RWPE2 (cell line): ENCODE measurements at regions not wholly inside any gene's neighbourhood (a gene's known extent, or its start where the extent isn't known, plus 50 kb on each side); places are given as distances from the start of the nearest gene placed in this dataset.

Experiments
- ATAC-seq: fragments of 200-7000 bp; cut with Tn5 transposase; 3 replicates; pipeline ENCODE4 v1.9.1; 2021; ENCODE audit warnings: low read depth
- DNase-seq: peaks from one replicate; pipeline ENCODE4 v3.0.0-alpha.2; 2020; ENCODE audit warnings: low spot score
- H3K27ac ChIP-seq: fragments of 450-650 bp; 2 replicates; pipeline ENCODE4 v1.5.1; 2017; ENCODE audit warnings: mild to moderate bottlenecking; ENCODE audit not compliant: poor library complexity, severe bottlenecking
- H3K27me3 ChIP-seq: fragments of 250-450 bp; sonication (Bioruptor Pico); 2 replicates; pipeline ENCODE4 v1.5.1; 2021; ENCODE audit warnings: mild to moderate bottlenecking, moderate library complexity; ENCODE audit not compliant: insufficient read depth, poor library complexity, severe bottlenecking
- H3K36me3 ChIP-seq: fragments of 250-450 bp; sonication (Bioruptor Pico); 2 replicates; pipeline ENCODE4 v1.5.1; 2020; ENCODE audit warnings: low read depth, mild to moderate bottlenecking, moderate library complexity
- H3K4me1 ChIP-seq: fragments of 250-450 bp; sonication (Bioruptor Pico); 2 replicates; pipeline ENCODE4 v1.5.1; 2021; ENCODE audit warnings: mild to moderate bottlenecking, moderate library complexity; ENCODE audit not compliant: insufficient read depth, poor library complexity, severe bottlenecking
- H3K4me3 ChIP-seq: fragments of 250-450 bp; sonication (Bioruptor Pico); 2 replicates; pipeline ENCODE4 v1.5.1; 2021; ENCODE audit warnings: mild to moderate bottlenecking, moderate library complexity; ENCODE audit not compliant: severe bottlenecking
- H3K9me3 ChIP-seq: fragments of 250-450 bp; sonication (Bioruptor Pico); 2 replicates; pipeline ENCODE4 v1.5.1; 2021; ENCODE audit warnings: mild to moderate bottlenecking, moderate library complexity; ENCODE audit not compliant: severe bottlenecking
- TF ChIP-seq, protein P1 (sequence below): fragments of 450-650 bp; IDR thresholded peaks from one replicate; pipeline ENCODE4 v1.5.1; 2017; ENCODE audit warnings: mild to moderate bottlenecking, moderate library complexity; ENCODE audit not compliant: poor library complexity, severe bottlenecking

DNA sequence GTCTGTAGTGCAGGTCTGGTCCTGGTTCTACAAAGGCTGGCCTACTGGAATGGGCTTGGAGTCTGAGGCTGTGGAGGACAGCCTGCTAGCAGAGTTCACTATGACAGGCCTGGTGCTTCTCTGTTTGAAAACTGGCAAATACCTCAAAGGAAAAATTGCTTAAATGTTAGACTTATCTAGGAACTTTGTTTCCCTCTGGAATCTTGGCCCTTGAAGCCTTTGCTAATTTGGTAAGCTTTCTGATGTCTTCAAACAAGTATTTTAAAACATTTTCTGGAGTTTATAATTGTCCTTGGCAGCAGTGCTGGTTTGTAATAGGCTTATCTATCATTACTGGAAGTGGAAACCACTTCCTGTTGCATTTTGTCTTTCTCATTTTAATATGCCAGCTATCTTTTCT lies 139.7 kb downstream of the TMEM26 start:
- H3K27ac ChIP-seq: no peak overlapping the region

DNA sequence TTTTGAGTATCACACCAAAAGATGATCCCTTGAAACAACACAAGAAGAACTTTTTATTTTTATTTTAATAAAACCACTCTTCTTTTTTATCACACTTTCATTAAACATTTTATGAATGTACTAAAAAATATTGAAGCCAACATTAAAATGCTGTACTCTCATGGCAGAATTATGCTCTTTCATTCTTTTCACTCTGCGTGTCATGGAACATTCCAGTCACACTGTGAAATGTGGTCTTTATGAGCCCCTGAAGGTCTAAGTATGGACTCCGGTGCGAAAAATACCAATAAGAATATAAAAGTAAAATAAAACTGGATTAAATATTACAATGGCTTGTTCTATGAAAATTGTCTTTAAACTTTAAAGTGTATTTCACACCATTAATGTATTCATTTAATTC lies 148.4 kb downstream of the TMEM26 start:
- no peak overlapping the region for H3K27ac ChIP-seq
- no peaks in the 10 kb centered on the region for H3K27me3 ChIP-seq
- no peak overlapping the region for H3K4me3 ChIP-seq
- TF ChIP-seq, protein P1, sequence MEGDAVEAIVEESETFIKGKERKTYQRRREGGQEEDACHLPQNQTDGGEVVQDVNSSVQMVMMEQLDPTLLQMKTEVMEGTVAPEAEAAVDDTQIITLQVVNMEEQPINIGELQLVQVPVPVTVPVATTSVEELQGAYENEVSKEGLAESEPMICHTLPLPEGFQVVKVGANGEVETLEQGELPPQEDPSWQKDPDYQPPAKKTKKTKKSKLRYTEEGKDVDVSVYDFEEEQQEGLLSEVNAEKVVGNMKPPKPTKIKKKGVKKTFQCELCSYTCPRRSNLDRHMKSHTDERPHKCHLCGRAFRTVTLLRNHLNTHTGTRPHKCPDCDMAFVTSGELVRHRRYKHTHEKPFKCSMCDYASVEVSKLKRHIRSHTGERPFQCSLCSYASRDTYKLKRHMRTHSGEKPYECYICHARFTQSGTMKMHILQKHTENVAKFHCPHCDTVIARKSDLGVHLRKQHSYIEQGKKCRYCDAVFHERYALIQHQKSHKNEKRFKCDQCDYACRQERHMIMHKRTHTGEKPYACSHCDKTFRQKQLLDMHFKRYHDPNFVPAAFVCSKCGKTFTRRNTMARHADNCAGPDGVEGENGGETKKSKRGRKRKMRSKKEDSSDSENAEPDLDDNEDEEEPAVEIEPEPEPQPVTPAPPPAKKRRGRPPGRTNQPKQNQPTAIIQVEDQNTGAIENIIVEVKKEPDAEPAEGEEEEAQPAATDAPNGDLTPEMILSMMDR: no peak
- no peaks in the 10 kb centered on the region for H3K4me1 ChIP-seq
- no peak for ATAC-seq
- no peaks in the 10 kb centered on the region for H3K36me3 ChIP-seq
- H3K9me3 ChIP-seq: no peaks in the 10 kb centered on the region
- DNase-seq: no peak

More for the DNA sequence above, 139.7 kb downstream of the TMEM26 start:
- ATAC-seq (no peak), DNase-seq (no peak)
- H3K27me3 ChIP-seq: no peaks in the 10 kb centered on the region
- TF ChIP-seq, protein P1: no peak
- no peaks in the 10 kb centered on the region for H3K36me3 ChIP-seq
- H3K4me3 ChIP-seq: no peak overlapping the region
- no peaks in the 10 kb centered on the region for H3K9me3 ChIP-seq
- no peaks in the 10 kb centered on the region for H3K4me1 ChIP-seq

DNA sequence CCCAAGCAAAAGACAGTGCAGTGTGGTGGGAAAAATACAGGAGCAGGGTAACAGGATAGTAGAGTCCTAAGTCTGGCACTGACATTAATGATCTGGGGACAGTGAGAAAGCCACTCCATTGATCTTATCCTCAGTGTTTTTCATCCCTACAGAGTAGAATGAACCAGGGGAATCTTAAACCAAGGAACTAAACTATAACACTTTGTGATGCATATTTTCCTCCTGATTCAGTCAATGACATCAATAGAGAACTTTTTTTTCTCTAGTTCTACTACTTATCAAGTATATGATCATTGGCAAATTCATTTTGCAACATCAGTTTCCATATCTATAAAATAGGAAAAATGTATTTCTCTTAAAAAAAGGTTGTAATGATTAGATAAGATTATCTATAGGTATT lies 151.1 kb downstream of the TMEM26 start:
- Histone ChIP-seq H3K27ac (no peak overlapping the region), H3K9me3 (no peaks in the 10 kb centered on the region), H3K36me3 (no peaks in the 10 kb centered on the region), H3K4me1 (no peaks in the 10 kb centered on the region), H3K27me3 (no peaks in the 10 kb centered on the region), H3K4me3 (no peak overlapping the region)
- TF ChIP-seq, protein P1: no peak
- DNase-seq (no peak), ATAC-seq (no peak)

DNA sequence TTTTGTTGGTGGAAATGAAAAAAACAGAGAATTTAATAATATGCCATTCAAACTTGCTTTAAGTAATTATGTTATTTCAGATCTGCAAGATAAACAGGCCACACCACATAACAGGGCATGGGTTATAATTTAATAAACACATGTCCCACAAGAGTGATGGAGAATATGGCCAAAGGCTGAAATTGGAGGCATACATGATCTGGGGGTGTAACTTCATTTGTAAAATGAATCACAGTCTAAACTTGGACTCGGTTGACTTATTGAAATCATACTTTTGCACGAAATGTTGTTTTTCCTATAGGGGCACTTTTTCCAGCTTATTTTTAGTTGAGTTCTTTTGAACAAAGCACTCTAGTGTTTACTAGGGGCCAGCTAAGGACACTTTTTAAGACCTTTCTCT lies 151.6 kb downstream of the TMEM26 start:
- H3K27ac ChIP-seq: no peak overlapping the region
- DNase-seq: no peak
- H3K27me3 ChIP-seq: no peaks in the 10 kb centered on the region
- H3K9me3 ChIP-seq: no peaks in the 10 kb centered on the region
- H3K4me1 ChIP-seq: no peaks in the 10 kb centered on the region
- no peak for ATAC-seq
- H3K36me3 ChIP-seq: no peaks in the 10 kb centered on the region
- H3K4me3 ChIP-seq: no peak overlapping the region
- TF ChIP-seq, protein P1: no peak

DNA sequence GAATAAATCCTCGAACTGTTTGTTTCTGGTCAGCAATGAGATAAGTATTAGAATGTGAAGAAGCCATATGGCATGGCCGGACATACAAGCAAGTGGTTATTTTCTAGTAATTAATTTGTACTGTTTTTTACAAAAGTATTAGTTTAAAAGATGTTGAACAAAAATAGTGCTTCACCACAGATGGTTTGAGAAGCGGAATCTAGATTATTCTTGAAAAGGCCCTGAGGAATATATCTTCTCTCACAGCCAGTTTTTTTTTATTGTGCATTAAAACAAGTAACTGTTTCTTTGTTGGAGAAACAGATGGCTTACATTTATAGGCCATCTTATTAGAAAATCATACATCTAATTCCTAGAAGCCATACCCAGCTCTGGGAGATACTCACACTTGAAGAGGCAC lies 153.3 kb downstream of the TMEM26 start:
- no peaks in the 10 kb centered on the region for H3K36me3 ChIP-seq
- TF ChIP-seq, protein P1: no peak
- H3K27me3 ChIP-seq: no peaks in the 10 kb centered on the region
- DNase-seq (no peak), ATAC-seq (no peak)
- H3K9me3 ChIP-seq: no peaks in the 10 kb centered on the region
- no peak overlapping the region for H3K4me3 ChIP-seq
- no peak overlapping the region for H3K27ac ChIP-seq
- H3K4me1 ChIP-seq: no peaks in the 10 kb centered on the region
